Mesenchymal stem cell (in vitro differentiated cells and primary cell): ENCODE measurements at regions not wholly inside any gene's neighbourhood (a gene's known extent, or its start where the extent isn't known, plus 50 kb on each side); places are given as distances from the start of the nearest gene placed in this dataset.

Experiments
- DNase-seq: peaks from one replicate; pipeline ENCODE4 v3.0.0-alpha.2; 2013
- H2AFZ ChIP-seq: one replicate; pipeline ENCODE4 v1.6.1; 2013; ENCODE audit warnings: low read depth, mild to moderate bottlenecking, control low read depth, inconsistent platforms, low read length, moderate library complexity
- H2AK5ac ChIP-seq: 2 replicates; pipeline ENCODE4 v1.6.1; 2013; ENCODE audit warnings: low read length, moderate library complexity, mild to moderate bottlenecking, inconsistent platforms; ENCODE audit not compliant: severe bottlenecking
- H2BK120ac ChIP-seq: one replicate; pipeline ENCODE4 v1.6.1; 2013; ENCODE audit warnings: low read depth, mild to moderate bottlenecking, inconsistent platforms, low read length, moderate library complexity
- H2BK12ac ChIP-seq, 2 experiments: one replicate each; pipeline ENCODE4 v1.6.1; 2013; ENCODE audit warnings: inconsistent platforms in 2 of 2, low read length in 2 of 2, mild to moderate bottlenecking in 2 of 2, moderate library complexity in 2 of 2, control low read depth in 1 of 2
- H2BK15ac ChIP-seq: one replicate; pipeline ENCODE4 v1.6.1; 2013; ENCODE audit warnings: mild to moderate bottlenecking, low read depth, inconsistent platforms; ENCODE audit not compliant: poor library complexity, severe bottlenecking
- H2BK5ac ChIP-seq: 2 replicates; pipeline ENCODE4 v1.6.1; 2013; ENCODE audit warnings: low read depth, mild to moderate bottlenecking, low read length, control low read depth, inconsistent platforms; ENCODE audit not compliant: poor library complexity, severe bottlenecking
- H3K14ac ChIP-seq, 2 experiments: one replicate each; pipeline ENCODE4 v1.6.1; 2013; ENCODE audit warnings: inconsistent platforms in 2 of 2, low read length in 2 of 2, control low read depth in 1 of 2, mild to moderate bottlenecking in 1 of 2, moderate library complexity in 1 of 2
- H3K18ac ChIP-seq, 2 experiments: one replicate each; pipeline ENCODE4 v1.6.1; 2013; ENCODE audit warnings: inconsistent platforms in 2 of 2, low read length in 2 of 2, control low read depth in 1 of 2, low read depth in 1 of 2, mild to moderate bottlenecking in 1 of 2
- H3K23ac ChIP-seq, 2 experiments: one replicate each; pipeline ENCODE4 v1.6.1; 2013; ENCODE audit warnings: inconsistent platforms in 2 of 2, low read length in 2 of 2, mild to moderate bottlenecking in 2 of 2, moderate library complexity in 2 of 2, control low read depth in 1 of 2
- H3K27ac ChIP-seq: 2 replicates; pipeline ENCODE4 v1.5.1; 2013; ENCODE audit warnings: mild to moderate bottlenecking, moderate library complexity, low read length, control low read depth, inconsistent platforms; ENCODE audit not compliant: poor library complexity, severe bottlenecking
- H3K27me3 ChIP-seq, 2 experiments: 2 replicates each; pipeline versions ENCODE4 v1.6.1 to v1.7.0; 2013; ENCODE audit warnings: low read length in 2 of 2, mild to moderate bottlenecking in 2 of 2, moderate library complexity in 2 of 2, control low read depth in 1 of 2, inconsistent platforms in 1 of 2; ENCODE audit not compliant: control insufficient read depth in 1 of 2, insufficient read depth in 1 of 2
- H3K36me3 ChIP-seq, 2 experiments: 2 replicates each; pipeline versions ENCODE4 v1.6.1 to v1.7.0; 2013; ENCODE audit warnings: low read length in 2 of 2, control low read depth in 1 of 2, inconsistent platforms in 1 of 2, low read depth in 1 of 2, mild to moderate bottlenecking in 1 of 2; ENCODE audit not compliant: insufficient read depth in 2 of 2, control insufficient read depth in 1 of 2
- H3K4ac ChIP-seq, 2 experiments: one replicate each; pipeline ENCODE4 v1.6.1; 2013; ENCODE audit warnings: inconsistent platforms in 2 of 2, low read length in 2 of 2, mild to moderate bottlenecking in 2 of 2, moderate library complexity in 2 of 2, control low read depth in 1 of 2, low read depth in 1 of 2
- H3K4me1 ChIP-seq: 2 replicates; pipeline ENCODE4 v1.6.1; 2013; ENCODE audit warnings: low read depth, low read length, control low read depth; ENCODE audit not compliant: control insufficient read depth, insufficient read depth
- H3K4me2 ChIP-seq: 2 replicates; pipeline ENCODE4 v1.6.1; 2013; ENCODE audit warnings: low read length, mild to moderate bottlenecking, inconsistent platforms; ENCODE audit not compliant: poor library complexity, severe bottlenecking
- H3K4me3 ChIP-seq, 2 experiments: 2 replicates each; pipeline versions ENCODE4 v1.5.1 to v1.7.0; 2013; ENCODE audit warnings: low read length in 2 of 2, mild to moderate bottlenecking in 2 of 2, control low read depth in 1 of 2, low read depth in 1 of 2; ENCODE audit not compliant: insufficient read depth in 1 of 2
- H3K79me1 ChIP-seq: replicated peaks from 2 replicates; pipeline ENCODE4 v1.6.1; 2013; ENCODE audit warnings: mild to moderate bottlenecking, control low read depth, low read length, inconsistent platforms; ENCODE audit not compliant: poor library complexity, severe bottlenecking
- H3K9ac ChIP-seq: 2 replicates; pipeline ENCODE4 v1.7.0; 2013; ENCODE audit warnings: mild to moderate bottlenecking, low read length, moderate library complexity
- H3K9me3 ChIP-seq: 2 replicates; pipeline ENCODE4 v1.7.0; 2013; ENCODE audit warnings: mild to moderate bottlenecking, low read length; ENCODE audit not compliant: control insufficient read depth
- H4K8ac ChIP-seq: one replicate; pipeline ENCODE4 v1.6.1; 2013; ENCODE audit warnings: inconsistent platforms, mild to moderate bottlenecking, low read length, moderate library complexity
- H4K91ac ChIP-seq: one replicate; pipeline ENCODE4 v1.6.1; 2013; ENCODE audit warnings: mild to moderate bottlenecking, low read length, inconsistent platforms
- WGBS: methylation state at CpG from one replicate; pipeline ENCODE4 v1.1.7; 2013; ENCODE audit warnings: mixed read lengths; 5-methylcytosine and 5-hydroxymethylcytosine counted together

DNA sequence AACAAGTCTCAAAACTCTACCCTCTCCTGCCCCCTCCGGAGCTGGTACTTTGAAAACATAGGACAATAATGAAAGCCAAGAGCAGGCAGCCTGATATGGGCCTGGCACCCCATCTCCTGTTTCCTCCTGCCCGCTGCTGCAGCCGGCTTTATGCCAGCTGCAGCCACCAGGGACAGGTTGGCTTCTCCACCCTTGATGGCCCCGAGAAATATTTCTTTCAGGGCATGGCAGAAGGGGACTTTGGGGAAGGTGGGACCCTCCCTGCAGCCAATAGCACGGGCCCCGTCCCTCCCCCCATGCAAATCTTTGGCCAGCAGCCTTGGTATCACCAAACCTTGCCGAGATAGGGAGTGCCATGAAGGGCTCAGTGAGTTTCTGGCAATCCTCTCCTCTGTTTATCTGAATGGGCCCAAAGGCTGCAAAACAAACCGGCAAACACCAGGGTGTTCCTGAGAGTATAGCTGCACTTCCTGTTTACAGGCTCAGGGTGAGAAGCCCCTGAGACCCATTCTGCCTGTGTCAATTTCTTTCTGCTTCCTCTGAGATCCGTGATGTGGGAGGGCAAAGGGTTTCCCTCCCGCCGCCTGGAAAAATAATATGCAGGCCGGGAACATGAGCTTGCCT lies 73.4 kb upstream of the BOD1 start:
- Histone ChIP-seq H2AFZ (peak overlapping the region; percentile 43), H3K4me1 (peaks cover 18% of the 10 kb centered on the region), H3K23ac (no peak overlapping the region), H2AK5ac (peak overlapping the region; percentile 36), H3K9me3 (peaks cover 3% of the 10 kb centered on the region), H3K18ac (no peak overlapping the region), H3K4ac (no peak overlapping the region), H2BK5ac (peak overlapping the region; percentile 15), H3K27ac (peak overlapping the region; percentile 88), H2BK12ac (peak overlapping the region in 1 of 2 experiments; percentile 26), H3K4me3 (no peak overlapping the region), H2BK15ac (no peak overlapping the region), H4K8ac (no peak overlapping the region), H3K79me1 (no peaks in the 10 kb centered on the region), H3K9ac (no peak overlapping the region), H3K36me3 (no peaks in the 10 kb centered on the region), H3K4me2 (peak overlapping the region; percentile 51), H3K14ac (no peak overlapping the region), H3K27me3 (no peaks in the 10 kb centered on the region), H4K91ac (no peak overlapping the region), H2BK120ac (no peak overlapping the region)
- DNase-seq: no peak
- WGBS: 70% methylated on average over 12 of the region's 12 CpGs

DNA sequence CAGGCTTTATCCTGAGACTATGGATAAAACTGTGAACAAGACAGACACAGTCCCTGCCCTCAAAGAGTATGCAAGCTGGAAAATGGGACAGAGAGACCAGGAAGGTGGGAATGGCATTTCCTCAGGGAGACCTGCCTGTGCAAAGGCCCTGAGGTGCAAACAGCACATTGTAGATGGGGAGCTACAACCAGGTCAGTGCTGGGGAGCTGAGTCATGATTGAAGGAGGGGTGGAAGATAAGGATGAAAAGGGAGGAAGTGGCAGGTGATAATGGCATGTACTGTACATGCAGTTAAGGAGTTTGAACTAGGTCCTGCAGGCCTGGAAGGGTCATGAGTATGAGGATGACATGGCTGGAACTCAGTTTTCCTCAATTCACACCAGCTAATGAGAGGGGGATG lies 75.5 kb upstream of the BOD1 start:
- Histone ChIP-seq H3K36me3 (no peaks in the 10 kb centered on the region), H3K4me2 (no peak overlapping the region), H3K27ac (no peak overlapping the region)

DNA sequence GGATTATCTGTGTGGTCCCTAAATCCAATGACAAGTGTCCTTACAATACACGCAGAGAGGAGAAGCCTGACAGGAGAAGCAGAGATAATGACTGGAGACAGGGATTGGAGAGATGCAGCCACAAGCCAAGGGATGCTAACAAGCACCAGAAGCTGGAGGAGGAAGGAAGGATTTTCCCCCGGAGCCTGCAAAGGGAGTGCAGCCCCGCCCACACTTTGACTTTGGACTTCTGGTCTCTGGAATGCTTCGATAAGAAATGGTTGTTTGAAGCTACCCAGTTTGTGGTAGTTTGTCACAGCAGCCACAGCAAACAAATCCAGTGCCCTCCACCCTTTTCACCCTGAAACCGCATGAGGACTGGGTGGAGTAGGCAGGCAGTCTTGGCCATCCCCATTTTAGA lies 77.2 kb upstream of the BOD1 start:
- Histone ChIP-seq H3K23ac (no peak overlapping the region), H3K27me3 (peaks cover 0 to 16% of the 10 kb centered on the region in 2 experiments), H3K4me2 (no peak overlapping the region), H2AFZ (no peak overlapping the region), H2BK5ac (no peak overlapping the region), H4K8ac (no peak overlapping the region), H4K91ac (no peak overlapping the region), H3K18ac (no peak overlapping the region), H2BK15ac (no peak overlapping the region), H2BK12ac (no peak overlapping the region), H3K9me3 (peaks cover 3% of the 10 kb centered on the region), H3K4ac (no peak overlapping the region), H3K9ac (no peak overlapping the region), H3K4me3 (no peak overlapping the region), H3K36me3 (no peaks in the 10 kb centered on the region), H3K4me1 (peaks cover 14% of the 10 kb centered on the region), H3K27ac (no peak overlapping the region), H2BK120ac (no peak overlapping the region), H2AK5ac (no peak overlapping the region), H3K14ac (no peak overlapping the region), H3K79me1 (no peaks in the 10 kb centered on the region)
- 97% methylated on average over 1 of the region's 5 CpGs for WGBS
- DNase-seq: no peak

More for the DNA sequence above, 75.5 kb upstream of the BOD1 start:
- H3K18ac ChIP-seq: no peak overlapping the region
- no peak for DNase-seq
- H3K23ac ChIP-seq: no peak overlapping the region
- no peak overlapping the region for H2AK5ac ChIP-seq
- no peak overlapping the region for H2BK12ac ChIP-seq
- peaks cover 18% of the 10 kb centered on the region for H3K4me1 ChIP-seq
- H2BK5ac ChIP-seq: no peak overlapping the region
- H3K9ac ChIP-seq: no peak overlapping the region
- H4K8ac ChIP-seq: no peak overlapping the region
- H3K4ac ChIP-seq: no peak overlapping the region
- no peak overlapping the region for H3K4me3 ChIP-seq
- H2BK15ac ChIP-seq: no peak overlapping the region
- no peaks in the 10 kb centered on the region for H3K79me1 ChIP-seq
- H3K9me3 ChIP-seq: peaks cover 3% of the 10 kb centered on the region
- H2AFZ ChIP-seq: no peak overlapping the region
- peaks cover 0 to 7% of the 10 kb centered on the region in 2 experiments for H3K27me3 ChIP-seq
- H2BK120ac ChIP-seq: no peak overlapping the region
- H4K91ac ChIP-seq: no peak overlapping the region
- H3K14ac ChIP-seq: no peak overlapping the region

DNA sequence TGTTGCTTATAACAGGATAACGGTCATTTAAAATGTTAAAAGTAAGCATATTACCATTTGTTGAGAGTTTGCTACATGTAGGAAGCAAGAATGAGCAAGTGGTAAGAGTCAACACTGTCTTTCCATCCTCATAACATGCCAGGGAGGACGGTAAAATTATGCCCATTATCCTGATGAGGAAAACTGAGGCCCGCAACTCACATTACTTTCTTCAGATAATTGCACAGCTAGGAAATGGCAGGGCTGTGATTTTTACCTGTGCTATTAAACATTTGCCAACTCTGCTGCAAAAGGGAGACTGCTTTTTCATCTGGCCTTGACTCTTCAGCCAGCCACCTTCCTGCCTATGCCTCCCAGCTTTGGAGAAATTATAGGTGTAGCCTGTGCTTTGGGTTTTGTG lies 79.8 kb upstream of the BOD1 start:
- Histone ChIP-seq H3K4ac (no peak overlapping the region), H2BK12ac (no peak overlapping the region), H2AK5ac (no peak overlapping the region), H3K23ac (no peak overlapping the region), H4K91ac (no peak overlapping the region), H2BK15ac (no peak overlapping the region), H3K18ac (no peak overlapping the region), H3K14ac (no peak overlapping the region), H3K4me1 (no peaks in the 10 kb centered on the region), H3K79me1 (no peaks in the 10 kb centered on the region), H3K4me3 (no peak overlapping the region), H2AFZ (no peak overlapping the region), H3K27me3 (peaks cover 0 to 17% of the 10 kb centered on the region in 2 experiments), H3K9me3 (peaks cover 3% of the 10 kb centered on the region), H3K4me2 (no peak overlapping the region), H3K36me3 (no peaks in the 10 kb centered on the region), H4K8ac (no peak overlapping the region), H3K27ac (no peak overlapping the region), H3K9ac (no peak overlapping the region), H2BK5ac (no peak overlapping the region), H2BK120ac (no peak overlapping the region)
- no peak for DNase-seq
- 98% methylated on average over 3 of the region's 3 CpGs for WGBS
